ENCODE measurements at regions not wholly inside any gene's neighbourhood (a gene's known extent, or its start where the extent isn't known, plus 50 kb on each side); places are given as distances from the start of the nearest gene placed in this dataset.

DNA sequence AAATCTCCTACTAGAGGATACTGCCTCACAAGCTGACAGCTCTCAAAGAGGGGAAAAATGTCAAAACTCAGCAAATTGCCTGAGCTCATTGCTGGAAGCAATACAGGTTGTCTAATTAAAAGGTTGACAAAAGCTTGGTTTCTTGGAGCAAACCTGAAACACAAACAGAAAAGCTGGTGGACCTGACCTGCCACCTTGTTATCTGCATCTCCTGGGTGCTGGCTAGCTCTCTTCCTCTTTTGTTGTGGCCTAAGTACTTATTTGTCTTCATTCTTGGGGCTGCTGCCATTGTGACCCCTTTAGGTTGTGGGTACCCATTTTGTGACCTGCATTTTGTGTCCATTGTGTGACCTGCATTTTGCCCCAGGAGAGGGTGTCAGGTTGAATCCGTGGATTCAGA, 184.5 kb downstream of the KIT start:
- Histone ChIP-seq H3K14ac (ENCODE audit: insufficient read depth, low read length) (no peak overlapping the region), H3K4me2 (ENCODE audit: insufficient read depth, insufficient read length, low read length) (no peak overlapping the region), H2AFZ (ENCODE audit: low read length) (no peak overlapping the region), H4K8ac (replicated peaks; ENCODE audit: insufficient read length, low read depth, low read length) (no peak overlapping the region), H2AK5ac (ENCODE audit: insufficient read length, low read length) (no peak overlapping the region), H3K79me1 (ENCODE audit: insufficient read depth, low read depth, low read length, poor library complexity, severe bottlenecking) (no peaks in the 10 kb centered on the region), H3K23me2 (ENCODE audit: insufficient read length, low read depth, low read length, poor library complexity, severe bottlenecking) (no peaks in the 10 kb centered on the region), H4K20me1 (ENCODE audit: control insufficient read depth, insufficient read depth, insufficient read length) (no peaks in the 10 kb centered on the region), H3K27ac (ENCODE audit: insufficient read length, low read depth, low read length) (no peak overlapping the region), H2BK120ac (ENCODE audit: low read depth, low read length, poor library complexity, severe bottlenecking) (no peak overlapping the region), H4K5ac (ENCODE audit: insufficient read length, low read depth, low read length) (no peak overlapping the region), H3K4ac (ENCODE audit: low read depth, low read length) (no peak overlapping the region), H2BK15ac (ENCODE audit: low read depth, low read length) (no peak overlapping the region), H3T11ph (ENCODE audit: low read length) (no peak overlapping the region), H3K56ac (ENCODE audit: insufficient read length, low read depth, low read length) (no peak overlapping the region), H3K9ac (ENCODE audit: extremely low read depth, insufficient read length, low read length) (no peak overlapping the region), H4K91ac (ENCODE audit: insufficient read length, low read depth, low read length) (no peak overlapping the region), H2BK20ac (ENCODE audit: low read depth, low read length, poor library complexity, severe bottlenecking) (no peak overlapping the region), H3K27me3 (ENCODE audit: insufficient read depth, low read length) (no peaks in the 10 kb centered on the region), H3K18ac (ENCODE audit: insufficient read length, low read depth, low read length) (no peak overlapping the region), H3K4me1 (ENCODE audit: insufficient read depth, low read length) (no peaks in the 10 kb centered on the region), H3K9me3 (ENCODE audit: control insufficient read depth, low read depth, low read length) (no peaks in the 10 kb centered on the region), H2BK12ac (ENCODE audit: insufficient read length, low read depth, low read length) (no peak overlapping the region), H3K23ac (ENCODE audit: insufficient read length, low read depth, low read length) (no peak overlapping the region), H3K79me2 (ENCODE audit: insufficient read depth, low read length) (no peaks in the 10 kb centered on the region), H2BK5ac (ENCODE audit: insufficient read length, low read length) (no peak overlapping the region)
- no peak overlapping the region for H3K27ac Mint-ChIP-seq
- no peak overlapping the region for H3K4me3 Mint-ChIP-seq
- DNase-seq, result no peak
- WGBS (ENCODE audit: extremely low coverage, insufficient read length, low lambda C conversion rate), result no CpG with 5 or more reads among the region's 1 CpG
- TF ChIP-seq CTCF (conservative IDR thresholded peaks at IDR 0.05), result no peak
- H3K36me3 Mint-ChIP-seq (ENCODE audit: insufficient read depth in 1 of 3, low read depth in 3 of 3), result no peaks in the 10 kb centered on the region
- H3K4me1 Mint-ChIP-seq, result no peaks in the 10 kb centered on the region
- H3K27me3 Mint-ChIP-seq (ENCODE audit: low read depth), result no peaks in the 10 kb centered on the region
- no peaks in the 10 kb centered on the region for H3K9me3 Mint-ChIP-seq
